Mesothelial cell of epicardium (in vitro differentiated cells): ENCODE measurements at regions not wholly inside any gene's neighbourhood (a gene's known extent, or its start where the extent isn't known, plus 50 kb on each side); places are given as distances from the start of the nearest gene placed in this dataset.
"Not testable (repeated sequence)": the region's sequence is repeated elsewhere in the genome, so short reads cannot be mapped to it uniquely, and the experiment has no call there.

Experiments used
- DNase-seq, 2 experiments: peaks; one replicate each; pipeline ENCODE4 v3.0.0; 2021; ENCODE audit warnings: low spot score in 2 of 2; ENCODE audit not compliant: unreplicated experiment in 2 of 2
- H3K27ac Mint-ChIP-seq: 2 replicates; pipeline ENCODE4 v1.8.0; 2021; ENCODE audit warnings: mixed read lengths
- H3K27me3 Mint-ChIP-seq: 2 replicates; pipeline ENCODE4 v1.8.0; 2021; ENCODE audit warnings: low read depth, mixed read lengths
- H3K36me3 Mint-ChIP-seq: 2 replicates; pipeline ENCODE4 v1.8.0; 2021; ENCODE audit warnings: mixed read lengths
- H3K4me1 Mint-ChIP-seq: 2 replicates; pipeline ENCODE4 v1.8.0; 2021; ENCODE audit warnings: mixed read lengths
- H3K4me3 Mint-ChIP-seq: 2 replicates; pipeline ENCODE4 v1.8.0; 2021; ENCODE audit warnings: mild to moderate bottlenecking, moderate library complexity, mixed read lengths
- H3K9me3 Mint-ChIP-seq: 2 replicates; pipeline ENCODE4 v1.8.0; 2021; ENCODE audit warnings: mixed read lengths
- CTCF ChIP-seq: fragments of 200-600 bp; sonication (generic); IDR thresholded peaks from one replicate; pipeline ENCODE4 v1.5.0; 2021; ENCODE audit warnings: antibody characterized with exemption; ENCODE audit not compliant: unreplicated experiment

- peaks cover 3% of the 10 kb centered on the region for H3K9me3 Mint-ChIP-seq
- no peak overlapping the region for H3K27ac Mint-ChIP-seq
- TF ChIP-seq CTCF, result no peak
- DNase-seq, result no peak
- H3K4me3 Mint-ChIP-seq, result no peak overlapping the region
- H3K27me3 Mint-ChIP-seq, result no peaks in the 10 kb centered on the region
- no peaks in the 10 kb centered on the region for H3K4me1 Mint-ChIP-seq
- no peaks in the 10 kb centered on the region for H3K36me3 Mint-ChIP-seq
Measured at GRCh38 chr5:25090854-25091253, 446.1 kb upstream of the CDH10 start.

DNA sequence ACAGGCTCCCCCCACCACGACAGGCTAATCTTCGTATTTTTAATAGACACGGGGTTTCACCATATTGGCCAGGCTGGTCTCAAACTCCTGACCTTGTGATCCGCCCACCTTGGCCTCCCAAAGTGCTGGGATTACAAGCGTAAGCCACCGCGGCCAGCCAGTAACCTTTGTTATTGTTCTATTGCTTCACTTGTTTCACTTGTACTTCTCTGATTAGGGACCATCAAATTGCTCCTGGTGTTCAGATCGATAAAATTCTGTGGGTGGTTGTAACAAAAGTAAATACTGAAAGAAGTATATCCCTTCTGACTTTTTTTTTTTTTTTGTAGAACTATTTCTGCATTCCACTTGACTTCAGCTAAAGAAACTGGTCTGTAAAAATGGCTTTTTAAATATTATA, 445.5 kb upstream of the CDH10 start:
- Mint-ChIP-seq H3K27me3 (no peaks in the 10 kb centered on the region), H3K4me3 (no peak overlapping the region), H3K27ac (no peak overlapping the region), H3K4me1 (no peaks in the 10 kb centered on the region), H3K36me3 (no peaks in the 10 kb centered on the region), H3K9me3 (peaks cover 3% of the 10 kb centered on the region)
- TF ChIP-seq CTCF, result no peak
- no peak for DNase-seq

GRCh38 chr5:25088689-25089088, 443.9 kb upstream of the CDH10 start:
- H3K27ac Mint-ChIP-seq, H3K36me3 Mint-ChIP-seq, H3K4me3 Mint-ChIP-seq, DNase-seq, H3K9me3 Mint-ChIP-seq, H3K4me1 Mint-ChIP-seq, H3K27me3 Mint-ChIP-seq: not testable (repeated sequence)

- H3K27ac Mint-ChIP-seq, DNase-seq, H3K9me3 Mint-ChIP-seq, H3K36me3 Mint-ChIP-seq, H3K4me1 Mint-ChIP-seq, H3K4me3 Mint-ChIP-seq, H3K27me3 Mint-ChIP-seq: not testable (repeated sequence)
Measured at GRCh38 chr5:25083261-25083660, 438.5 kb upstream of the CDH10 start.

DNA sequence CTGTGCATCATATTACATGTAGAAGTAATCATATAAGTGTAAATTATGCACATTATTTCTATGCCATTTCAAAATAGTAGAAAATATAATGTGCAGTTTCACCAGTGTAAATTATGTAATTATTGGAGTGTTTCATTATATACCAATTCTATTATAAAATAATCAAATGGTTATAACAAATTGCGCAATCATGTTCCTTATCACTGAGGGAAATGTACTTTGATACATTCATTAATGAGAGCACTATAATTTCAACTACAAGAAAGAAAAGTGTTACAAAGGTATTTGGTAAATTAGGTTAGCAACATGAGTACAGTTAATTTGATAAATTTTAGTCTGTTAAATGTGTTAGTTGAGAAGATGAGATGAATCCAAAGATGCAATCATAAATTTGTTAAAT, 421.5 kb upstream of the CDH10 start:
- DNase-seq, result no peak
- no peaks in the 10 kb centered on the region for H3K4me1 Mint-ChIP-seq
- no peak overlapping the region for H3K27ac Mint-ChIP-seq
- no peaks in the 10 kb centered on the region for H3K36me3 Mint-ChIP-seq
- H3K27me3 Mint-ChIP-seq, result no peaks in the 10 kb centered on the region
- no peak overlapping the region for H3K4me3 Mint-ChIP-seq
- TF ChIP-seq CTCF, result no peak
- H3K9me3 Mint-ChIP-seq, result no peaks in the 10 kb centered on the region

- no peaks in the 10 kb centered on the region for H3K9me3 Mint-ChIP-seq
- no peak overlapping the region for H3K4me3 Mint-ChIP-seq
- no peaks in the 10 kb centered on the region for H3K36me3 Mint-ChIP-seq
- H3K27me3 Mint-ChIP-seq, result no peaks in the 10 kb centered on the region
- DNase-seq, result no peak
- H3K27ac Mint-ChIP-seq, result no peak overlapping the region
- no peaks in the 10 kb centered on the region for H3K4me1 Mint-ChIP-seq
- no peak for TF ChIP-seq CTCF
Measured at GRCh38 chr5:25064306-25064705, 419.5 kb upstream of the CDH10 start.

DNA sequence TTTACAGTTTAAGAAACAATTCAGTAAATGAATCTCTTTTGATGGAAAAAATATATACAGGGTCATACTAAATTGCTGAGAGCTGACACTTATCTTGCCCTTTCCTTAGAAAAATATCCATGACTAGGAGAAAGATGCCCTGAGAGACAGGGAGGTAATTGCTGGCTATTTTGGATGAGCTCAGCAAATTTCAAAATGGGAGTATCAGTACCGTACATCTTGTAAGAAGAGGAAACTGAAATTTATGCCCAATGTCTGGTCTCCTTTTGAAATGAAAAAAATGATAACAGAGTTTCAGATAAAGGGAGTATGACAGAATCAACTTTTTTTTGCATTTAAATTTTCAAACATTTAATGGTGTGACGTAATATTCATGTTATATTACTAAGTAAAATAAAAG, 415.8 kb upstream of the CDH10 start:
- no peak overlapping the region for H3K27ac Mint-ChIP-seq
- H3K27me3 Mint-ChIP-seq, result no peaks in the 10 kb centered on the region
- peaks cover 5% of the 10 kb centered on the region for H3K4me1 Mint-ChIP-seq
- no peak for DNase-seq
- H3K9me3 Mint-ChIP-seq, result no peaks in the 10 kb centered on the region
- H3K4me3 Mint-ChIP-seq, result no peak overlapping the region
- TF ChIP-seq CTCF, result no peak
- no peaks in the 10 kb centered on the region for H3K36me3 Mint-ChIP-seq
